ENCODE measurements at regions not wholly inside any gene's neighbourhood (a gene's known extent, or its start where the extent isn't known, plus 50 kb on each side); places are given as distances from the start of the nearest gene placed in this dataset.
"Not testable (repeated sequence)": the region's sequence is repeated elsewhere in the genome, so short reads cannot be mapped to it uniquely, and the experiment has no call there.

DNA sequence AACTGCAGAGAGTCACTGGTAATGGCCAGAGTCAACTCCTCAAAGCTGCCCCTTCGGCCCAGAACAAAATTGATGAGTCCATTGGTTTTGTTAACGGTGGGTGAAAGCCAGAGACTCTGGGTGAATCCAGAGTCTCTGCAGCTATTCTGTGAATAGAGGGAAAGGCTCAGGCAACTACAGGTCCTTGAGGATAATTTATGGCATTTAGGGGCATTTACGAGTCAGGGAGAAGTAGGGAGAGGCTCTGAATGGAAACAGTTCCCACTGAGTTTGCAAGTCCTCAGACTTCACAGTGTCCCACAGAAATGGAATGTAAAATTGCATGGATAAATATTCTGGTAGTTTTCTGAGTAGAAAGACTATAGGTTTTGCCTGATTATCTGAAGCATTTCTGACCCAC lies 257.8 kb downstream of the SEC61B start:
- no peak for DNase-seq (ENCODE audit: low read depth, low spot score)

DNA sequence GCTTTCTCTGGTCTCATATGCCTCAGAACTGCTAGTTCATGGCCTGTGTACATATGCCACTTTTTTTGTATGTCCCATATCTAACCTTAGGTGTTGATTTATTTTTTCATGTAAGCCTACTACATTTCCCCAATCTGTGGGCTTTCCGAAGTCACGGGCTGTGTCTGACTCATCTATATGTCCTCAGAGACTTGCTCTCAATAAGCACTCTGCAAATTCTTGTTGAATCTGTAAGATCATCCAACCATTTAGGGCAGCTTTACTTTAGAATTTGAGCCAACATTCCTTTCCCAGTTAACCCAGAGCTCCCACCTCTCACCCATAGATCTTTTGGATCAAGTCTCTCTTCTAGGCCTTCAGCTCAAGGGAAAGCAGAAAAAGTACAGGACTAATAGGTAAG lies 263.4 kb downstream of the SEC61B start:
- DNase-seq (ENCODE audit: low read depth, low spot score), result no peak

DNA sequence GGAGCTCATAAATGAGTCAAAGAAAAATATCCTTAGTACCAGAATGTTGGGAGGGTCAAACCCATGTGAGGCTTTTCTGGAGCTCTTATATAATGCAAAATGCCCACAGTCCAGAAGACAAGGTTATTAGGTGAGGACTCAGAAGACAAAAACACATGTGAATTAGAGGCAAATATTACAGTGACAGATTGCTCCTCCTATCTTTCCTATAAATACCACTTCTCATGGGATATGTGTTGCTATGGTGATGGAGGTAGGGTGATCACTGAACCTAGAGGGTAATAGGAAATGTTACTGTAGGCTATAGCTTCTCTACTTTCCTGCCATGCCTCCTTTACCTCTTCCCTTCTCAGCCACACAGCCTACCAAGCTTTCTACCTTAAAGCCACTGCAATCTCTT lies 264.6 kb downstream of the SEC61B start:
- DNase-seq (ENCODE audit: low read depth, low spot score), result no peak

DNA sequence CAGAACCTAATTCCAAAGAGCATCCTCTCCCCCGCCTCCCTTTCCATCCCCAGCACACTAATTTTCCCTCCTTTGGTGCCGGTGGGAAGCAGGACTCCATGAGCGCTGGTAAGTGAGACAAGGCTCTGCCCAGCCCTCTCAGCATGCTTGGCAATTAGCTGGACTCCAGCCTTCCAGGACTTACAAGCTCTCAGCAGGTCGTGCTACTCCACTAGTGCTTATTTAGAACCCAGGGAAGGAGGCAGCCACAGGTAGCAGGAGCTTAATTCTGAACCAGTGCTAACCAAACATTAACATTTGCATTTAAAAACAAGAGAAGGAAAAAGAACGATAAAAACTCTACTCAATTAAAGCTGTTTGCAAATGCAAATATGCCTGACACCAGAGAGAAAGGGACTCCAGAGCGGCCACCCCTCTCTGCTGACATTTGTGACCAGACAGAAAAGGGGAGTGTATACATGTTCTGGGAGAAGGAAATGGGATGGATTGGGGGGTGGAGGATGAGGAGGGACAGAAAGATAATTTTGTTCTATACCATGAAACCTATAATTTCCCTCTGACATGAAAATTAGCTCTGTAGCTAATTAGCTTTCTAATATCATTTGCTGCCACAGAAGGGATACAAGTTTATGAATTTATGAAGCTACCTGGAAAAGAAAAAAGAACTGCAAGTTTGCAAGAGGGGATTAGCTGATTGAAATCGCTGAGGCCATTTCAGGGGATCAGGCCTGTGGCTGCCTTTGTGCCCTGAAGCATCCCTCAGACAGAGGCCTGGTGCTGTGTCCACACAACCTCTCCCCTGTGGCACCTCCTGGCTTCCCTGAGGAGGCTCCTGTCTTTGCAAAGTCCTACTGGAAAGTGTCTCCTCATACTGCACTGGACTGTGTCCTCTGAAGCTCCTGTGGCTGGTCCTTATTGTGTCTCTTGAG lies 266.3 kb downstream of the SEC61B start:
- DNase-seq (ENCODE audit: low read depth, low spot score), result peak; percentile 43

DNA sequence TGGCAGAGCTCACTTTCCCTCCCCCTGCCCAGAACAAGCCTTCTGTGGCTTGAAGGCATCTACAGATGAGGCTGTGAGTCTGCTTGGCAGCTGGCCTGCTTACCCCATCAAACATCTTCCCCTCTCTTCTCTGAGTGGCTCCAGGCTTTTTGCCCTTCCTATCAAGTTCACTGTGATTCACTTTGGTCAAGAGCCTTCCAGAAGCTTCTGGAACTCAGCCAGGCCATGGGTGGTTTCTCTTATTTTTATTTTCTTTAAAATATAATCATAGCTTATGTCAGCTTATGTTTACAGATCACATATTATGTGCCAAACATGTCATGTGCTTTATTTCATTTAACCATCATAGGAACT lies 267.0 kb downstream of the SEC61B start:
- DNase-seq (ENCODE audit: low read depth, low spot score), result no peak

DNA sequence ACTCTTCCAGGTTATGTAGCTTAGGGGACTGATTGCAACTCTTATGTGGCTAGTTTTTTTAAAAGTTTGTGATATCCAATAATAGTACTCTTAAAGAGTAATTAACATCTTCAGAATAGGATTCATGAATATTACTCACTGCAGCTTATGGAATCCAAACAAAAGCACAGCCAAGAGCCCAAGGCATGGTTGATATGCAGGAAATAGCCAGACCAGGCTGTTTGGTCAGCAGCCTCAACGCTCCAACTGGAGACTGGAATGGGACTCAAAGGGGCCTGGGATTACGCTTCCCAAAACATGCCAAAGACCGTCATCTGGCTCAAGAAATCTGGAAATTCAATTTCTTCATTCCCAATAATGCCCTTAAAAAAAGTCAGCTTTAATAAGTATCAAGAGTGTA lies 268.6 kb downstream of the SEC61B start:
- no peak for DNase-seq (ENCODE audit: low read depth, low spot score)

DNA sequence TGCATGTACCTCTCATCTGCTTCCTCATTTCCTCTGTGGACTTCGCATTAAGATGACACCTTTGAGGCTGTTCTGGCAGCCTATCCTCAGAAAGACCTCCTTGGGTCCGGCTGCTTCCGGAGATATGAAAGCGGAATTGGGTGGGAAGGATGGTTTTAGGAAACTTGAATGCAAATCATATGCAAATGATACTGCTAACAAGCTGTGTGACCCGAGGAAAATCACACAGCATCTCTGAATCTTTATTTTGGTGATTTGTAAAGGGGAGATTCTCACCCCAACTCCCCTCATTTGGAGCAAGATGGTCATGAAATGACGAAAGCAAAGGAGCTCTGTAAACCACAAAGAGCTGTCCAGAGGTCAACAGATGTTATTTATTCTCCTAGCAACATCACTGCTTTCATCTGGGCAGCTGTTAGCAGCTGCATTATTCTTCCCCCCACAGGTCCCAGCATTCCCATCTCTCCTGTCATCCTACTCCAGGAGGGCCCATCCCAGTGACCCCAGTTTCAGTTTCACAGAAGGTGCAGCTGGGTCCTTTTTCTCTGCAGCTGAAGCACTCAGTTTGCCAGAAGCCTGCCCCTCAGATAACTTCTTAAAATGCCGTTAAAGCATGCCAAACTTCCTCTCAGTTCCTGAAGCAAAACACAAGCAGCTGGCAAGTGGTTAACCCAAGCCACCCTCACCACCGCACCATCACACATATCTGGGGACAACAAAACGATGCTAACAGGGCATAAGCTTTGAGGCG lies 269.5 kb downstream of the SEC61B start:
- no peak for DNase-seq (ENCODE audit: low read depth, low spot score)

DNA sequence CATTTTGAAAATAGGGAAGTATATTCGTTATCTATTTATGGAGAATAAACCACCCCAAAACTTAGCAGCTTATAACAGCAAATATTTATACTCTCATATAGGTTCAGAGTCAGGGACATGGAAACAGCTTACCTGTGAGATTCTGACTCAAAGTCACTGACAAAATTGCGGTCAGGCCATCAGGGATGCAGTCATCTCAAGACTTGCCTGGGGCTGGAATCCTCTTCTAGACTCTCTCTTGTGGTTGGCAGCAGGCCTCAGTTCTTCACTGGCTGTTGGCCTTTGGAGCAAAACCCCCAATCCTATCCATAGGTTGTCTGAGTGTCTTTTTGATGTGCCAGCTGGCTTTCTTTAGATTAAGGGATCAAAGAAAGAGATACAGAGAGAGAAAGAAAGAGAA lies 275.6 kb downstream of the SEC61B start:
- no peak for DNase-seq (ENCODE audit: low read depth, low spot score)

DNA sequence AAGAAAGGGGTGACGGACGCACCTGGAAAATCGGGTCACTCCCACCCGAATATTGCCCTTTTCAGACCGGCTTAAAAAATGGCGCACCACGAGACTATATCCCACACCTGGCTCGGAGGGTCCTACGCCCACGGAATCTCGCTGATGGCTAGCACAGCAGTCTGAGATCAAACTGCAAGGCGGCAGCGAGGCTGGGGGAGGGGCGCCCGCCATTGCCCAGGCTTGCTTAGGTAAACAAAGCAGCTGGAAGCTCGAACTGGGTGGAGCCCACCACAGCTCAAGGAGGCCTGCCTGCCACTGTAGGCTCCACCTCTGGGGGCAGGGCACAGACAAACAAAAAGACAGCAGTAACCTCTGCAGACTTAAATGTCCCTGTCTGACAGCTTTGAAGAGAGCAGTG lies 276.9 kb downstream of the SEC61B start:
- not testable (repeated sequence) for DNase-seq (ENCODE audit: low read depth, low spot score)

DNA sequence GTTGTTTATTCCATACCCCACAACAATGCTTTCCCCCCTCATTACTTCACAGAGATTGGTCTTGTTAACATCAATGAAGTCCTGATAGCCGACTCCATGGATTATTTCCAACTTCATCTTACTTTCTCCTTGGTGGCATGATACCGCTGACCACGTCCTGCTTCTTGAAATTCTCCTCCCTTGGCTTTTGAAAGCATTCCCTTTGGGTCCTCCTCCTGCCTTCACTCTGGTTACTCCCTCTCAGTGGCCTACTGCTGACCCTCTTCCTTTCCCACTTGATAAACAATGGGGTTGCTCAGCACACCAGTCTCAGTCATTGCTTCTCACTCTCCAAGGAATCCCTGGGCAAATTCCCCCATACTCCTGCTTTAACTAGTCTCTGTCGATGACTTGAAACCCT lies 283.9 kb downstream of the SEC61B start:
- no peak for DNase-seq (ENCODE audit: low read depth, low spot score)

DNA sequence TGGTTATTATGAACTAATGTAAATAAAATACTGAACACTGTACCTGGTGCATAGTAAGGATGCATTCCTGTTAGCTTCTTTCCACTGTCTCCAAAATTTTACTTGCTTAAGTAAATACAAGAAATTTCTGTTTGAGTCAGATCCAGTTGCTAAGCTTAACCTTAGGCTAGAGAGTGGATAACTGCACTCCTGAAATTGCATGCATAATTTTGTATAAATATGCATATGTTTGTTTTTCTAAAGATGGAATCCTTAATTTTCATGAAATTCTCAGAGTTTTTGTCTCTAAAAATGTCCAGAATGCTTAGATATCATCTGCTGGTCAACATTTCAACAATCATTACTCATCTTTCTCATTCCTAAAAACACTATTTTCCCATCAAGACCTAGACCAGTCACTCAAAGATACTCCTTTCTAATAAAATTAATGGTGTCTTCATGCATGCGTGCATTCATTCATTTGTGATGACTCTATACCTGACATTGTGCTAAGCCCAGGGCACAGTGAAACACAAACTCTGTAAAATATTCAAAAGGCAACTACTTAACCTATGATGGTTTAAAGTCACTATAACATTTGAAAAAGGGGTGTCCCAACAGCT lies 284.8 kb downstream of the SEC61B start:
- DNase-seq (ENCODE audit: low read depth, low spot score), result no peak

DNA sequence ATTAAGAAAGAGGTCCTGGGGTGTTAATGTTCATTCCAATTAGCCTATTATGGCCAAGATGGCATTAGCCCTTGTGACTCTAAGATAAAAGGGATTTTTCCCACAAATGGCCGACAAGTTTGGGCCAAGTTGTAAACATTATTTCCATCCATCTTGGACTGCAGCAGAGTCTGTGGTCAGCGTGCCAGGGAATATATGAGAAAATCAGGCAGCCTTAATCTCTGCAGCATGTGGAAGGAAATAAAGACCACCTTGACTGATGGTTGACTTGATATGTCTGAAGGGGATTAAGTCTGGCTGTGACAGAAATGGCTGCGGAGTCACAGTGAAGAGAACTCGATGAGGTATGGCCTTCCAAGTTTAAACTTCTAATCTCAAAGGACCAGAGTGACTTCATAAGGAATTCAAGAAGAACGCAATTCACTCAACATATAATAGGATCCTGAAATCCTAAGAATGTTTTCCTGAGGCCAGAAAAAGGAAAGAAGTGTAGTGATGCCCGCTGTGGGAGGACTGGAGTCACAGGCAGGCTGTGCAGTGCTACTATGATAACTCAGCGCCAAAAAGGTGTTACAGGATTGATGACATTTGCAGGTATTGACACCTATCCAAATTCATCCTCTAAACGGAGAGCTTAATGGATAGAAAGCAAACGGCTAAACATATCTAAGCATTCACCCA lies 287.1 kb downstream of the SEC61B start:
- DNase-seq (ENCODE audit: low read depth, low spot score), result no peak

DNA sequence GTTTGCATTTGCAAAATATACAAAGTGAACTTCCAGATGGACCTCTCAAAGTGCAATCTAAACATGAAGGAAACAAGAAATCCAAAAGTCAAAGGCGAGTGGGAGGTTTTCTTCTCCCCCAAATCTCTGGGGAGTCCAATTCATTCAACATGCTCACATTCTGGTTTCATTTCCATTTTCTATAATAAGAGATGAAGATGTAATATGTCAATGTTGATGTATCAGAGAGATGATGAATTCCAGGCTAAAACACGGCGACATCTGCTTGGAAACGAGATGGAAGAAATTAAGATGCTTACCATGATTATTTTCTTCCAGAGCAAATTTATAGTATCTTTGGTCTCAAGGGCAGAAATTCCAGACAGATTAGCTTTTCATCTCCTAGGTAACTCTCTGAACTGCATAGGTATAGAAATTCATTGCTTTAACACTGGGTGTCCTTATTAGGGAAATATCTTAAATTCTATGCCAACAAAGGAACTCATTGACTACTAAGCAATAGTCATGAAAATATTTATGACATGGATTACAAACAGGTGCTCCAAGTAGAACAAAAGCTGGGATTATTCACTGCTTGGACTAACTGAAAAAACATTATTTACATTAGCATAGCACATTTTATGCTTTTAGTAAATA lies 287.9 kb downstream of the SEC61B start:
- DNase-seq (ENCODE audit: low read depth, low spot score), result no peak

DNA sequence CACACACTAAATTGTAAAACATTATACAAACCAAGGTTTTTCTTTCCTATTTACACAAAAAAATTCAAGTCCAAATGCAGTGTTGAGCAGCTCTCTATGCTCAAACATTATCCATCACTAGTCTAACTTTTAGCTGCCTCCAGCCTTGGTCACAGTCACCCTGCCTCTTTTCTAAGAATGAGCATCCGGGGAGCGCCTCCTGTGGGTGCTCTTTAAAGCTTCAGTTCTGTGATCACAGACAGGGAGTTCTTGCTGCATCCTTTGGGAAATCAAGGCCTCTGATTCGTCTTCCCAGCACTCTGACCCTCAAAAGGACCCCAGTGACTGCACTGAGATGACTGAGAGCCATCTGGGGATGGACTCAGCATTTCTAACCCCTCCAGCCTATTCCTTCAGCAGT lies 289.6 kb downstream of the SEC61B start:
- DNase-seq (ENCODE audit: low read depth, low spot score), result no peak

DNA sequence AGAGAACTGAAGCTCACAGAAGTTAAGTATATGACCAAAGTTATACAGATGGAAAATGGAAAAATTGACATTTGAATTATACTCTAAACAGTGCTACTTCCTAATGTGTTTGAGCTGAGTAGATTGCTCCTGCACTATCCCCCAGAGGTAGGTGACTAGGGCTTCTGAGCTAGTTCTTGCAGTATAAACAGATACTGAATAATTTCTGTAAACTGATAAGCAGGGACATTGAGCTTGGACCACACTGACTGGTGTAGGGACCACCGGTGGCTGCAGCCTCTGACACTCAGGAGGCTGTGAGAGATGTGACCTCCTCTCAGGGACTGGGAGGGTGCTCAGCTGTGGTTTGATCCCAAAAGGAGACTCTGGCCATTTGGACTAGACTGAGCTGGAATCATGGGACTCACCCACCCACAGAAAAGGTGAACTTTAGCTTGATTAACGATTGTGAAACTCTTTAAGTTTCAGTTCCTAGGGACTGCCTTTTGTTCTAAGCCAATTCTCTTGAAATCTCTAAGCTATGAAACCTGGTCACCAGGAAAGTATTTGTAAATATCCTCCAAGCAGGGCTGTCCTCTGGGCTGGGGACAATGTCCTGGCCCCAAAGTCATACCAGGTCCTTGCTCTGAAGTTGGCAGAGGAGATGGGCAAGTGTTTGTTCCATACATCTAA lies 291.5 kb downstream of the SEC61B start:
- DNase-seq (ENCODE audit: low read depth, low spot score), result no peak

DNA sequence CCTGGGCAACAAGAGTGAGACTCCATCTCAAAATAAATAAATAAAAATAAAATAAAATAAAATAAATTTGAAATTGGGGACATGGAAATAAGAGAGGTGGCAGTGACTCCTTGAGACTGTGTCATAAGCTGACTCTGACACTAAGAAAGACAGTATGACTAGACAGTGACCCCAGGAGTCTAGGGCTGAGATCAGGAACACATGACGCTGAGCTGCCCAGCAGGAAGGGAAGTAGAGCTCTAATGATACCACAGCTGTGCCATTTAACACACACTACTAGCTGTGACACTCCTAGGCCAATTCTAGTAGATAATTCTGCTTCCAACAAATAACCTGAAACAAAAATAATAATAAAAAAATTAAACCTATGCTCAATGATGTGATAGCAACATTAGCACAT lies 293.0 kb downstream of the SEC61B start:
- DNase-seq (ENCODE audit: low read depth, low spot score), result no peak

DNA sequence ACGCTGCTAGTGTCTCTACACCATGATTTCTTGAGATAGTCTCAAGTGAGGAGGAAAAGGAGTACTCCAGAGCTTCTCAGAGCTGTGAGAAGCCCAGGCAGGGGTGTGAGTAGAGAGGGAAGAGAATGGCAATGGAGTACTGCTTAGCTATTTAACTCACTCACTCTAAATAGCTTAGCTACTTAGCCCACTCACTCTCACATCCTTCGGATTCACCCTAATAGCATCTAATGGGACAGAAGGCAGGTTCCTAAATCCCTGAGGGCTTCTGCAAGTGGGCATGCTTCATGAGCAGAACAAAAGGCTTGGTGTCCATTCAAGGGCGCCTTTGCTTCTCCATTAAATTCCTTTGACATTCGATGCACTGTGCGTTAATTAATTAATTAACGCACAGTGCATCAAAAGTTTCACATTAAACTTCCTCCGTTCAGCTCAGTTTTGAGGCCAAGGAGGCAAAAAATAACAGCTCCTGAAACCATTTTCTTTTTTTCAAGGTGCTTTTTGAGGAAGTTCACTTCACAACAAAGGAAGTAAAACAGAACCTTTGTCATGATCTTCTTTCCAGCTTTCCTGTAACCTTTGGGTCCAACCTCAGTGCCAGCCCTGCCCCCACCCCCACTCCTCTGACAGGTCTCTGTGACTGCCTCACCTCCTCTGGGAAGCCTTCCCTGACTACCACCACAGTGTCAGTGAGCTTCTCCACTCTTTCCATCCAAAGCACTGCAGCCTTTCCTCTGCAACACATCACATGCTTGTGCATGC lies 294.0 kb downstream of the SEC61B start:
- no peak for DNase-seq (ENCODE audit: low read depth, low spot score)

DNA sequence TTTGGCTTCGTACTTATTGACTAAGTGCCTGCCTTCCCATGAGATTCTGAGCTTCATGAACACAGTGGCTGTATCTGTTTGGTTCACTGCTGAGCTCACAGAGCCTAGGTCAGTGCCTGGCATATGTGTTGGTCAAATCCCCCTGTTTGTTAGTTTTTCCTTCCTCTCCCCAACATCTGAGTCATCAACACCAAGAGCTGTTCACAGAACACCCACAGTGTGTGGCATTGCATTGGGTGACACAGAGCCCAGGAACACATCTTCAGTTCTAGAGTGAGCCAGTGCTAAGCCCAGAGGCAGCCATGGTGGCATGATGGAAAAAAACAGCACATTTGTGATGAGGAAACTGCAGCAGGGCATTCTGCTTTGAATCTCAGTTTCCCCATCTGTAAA lies 294.6 kb downstream of the SEC61B start:
- DNase-seq (ENCODE audit: low read depth, low spot score), result no peak

DNA sequence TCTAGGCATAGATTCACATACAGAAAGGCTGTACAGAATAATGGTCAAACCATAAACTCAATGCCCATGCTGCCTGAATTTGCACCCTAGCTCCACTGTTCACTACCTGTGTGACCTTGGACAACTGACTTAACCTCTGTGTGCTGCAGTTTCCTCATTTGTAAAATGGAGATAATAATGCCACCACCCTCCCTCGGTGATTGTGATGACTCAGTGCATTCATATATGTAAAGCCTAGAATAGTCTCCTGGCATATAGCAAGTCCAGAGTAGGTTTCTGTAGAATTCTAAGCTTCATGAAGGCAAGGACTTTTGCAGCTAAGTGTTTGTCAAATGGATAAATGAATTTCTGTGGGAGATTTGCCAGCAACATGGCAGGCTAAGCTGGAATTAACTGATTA lies 297.8 kb upstream of the NR4A3 start:
- DNase-seq (ENCODE audit: low read depth, low spot score), result no peak

DNA sequence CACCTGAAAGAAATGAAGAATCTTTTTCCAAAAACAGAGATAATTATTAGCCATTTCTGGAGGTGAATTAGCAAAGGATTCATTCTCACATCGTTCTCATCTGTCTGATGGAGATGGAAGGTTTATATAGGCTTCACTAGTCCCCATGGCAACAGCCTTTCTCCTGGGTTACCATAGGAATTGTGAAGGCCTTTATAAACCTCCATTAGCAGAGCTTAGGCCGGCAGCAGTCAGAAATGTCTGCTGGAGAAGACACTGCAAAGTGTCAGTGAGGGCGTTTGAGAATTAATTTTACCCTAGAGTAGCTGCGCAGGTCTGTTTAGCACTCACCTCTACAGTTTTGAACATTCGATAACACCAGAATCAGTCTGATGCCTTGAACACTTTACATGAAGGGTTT lies 290.4 kb upstream of the NR4A3 start:
- no peak for DNase-seq (ENCODE audit: low read depth, low spot score)

Data from ELF-1 (cell line).